HEK293 (cell line): ENCODE measurements at regions not wholly inside any gene's neighbourhood (a gene's known extent, or its start where the extent isn't known, plus 50 kb on each side); places are given as distances from the start of the nearest gene placed in this dataset.

Source experiments
- CTCF ChIA-PET: fragments of 350-600 bp; formaldehyde crosslinking; extraction: SDS; loops from one replicate; lab custom pipeline; 2021; ENCODE audit warnings: antibody characterized with exemption; lab: Yijun Ruan, JAX
- POLR2A ChIA-PET: fragments of 300-600 bp; formaldehyde crosslinking; extraction: SDS; loops from one replicate; lab custom pipeline; 2020; ENCODE audit warnings: antibody characterized with exemption, inconsistent platforms; lab: Yijun Ruan, JAX
- H3K27ac ChIP-seq: fragments of 200-500 bp; sonication (Bioruptor generic); 2 replicates; pipeline ENCODE4 v1.5.1; 2014; ENCODE audit warnings: low read depth, low read length, control low read depth, inconsistent platforms; ENCODE audit errors: extremely low read depth
- H3K36me3 ChIP-seq, 2 experiments: fragments of 200-500 bp in 1 of 2; sonication (Bioruptor generic) in 1 of 2; 1 replicate in 1 of 2; 2 replicates in 1 of 2; pipeline ENCODE4 v1.5.1; 2014 to 2017; ENCODE audit warnings: inconsistent platforms in 2 of 2, low read length in 2 of 2; ENCODE audit not compliant: control insufficient read depth in 2 of 2, insufficient read depth in 1 of 2
- H3K4me1 ChIP-seq: fragments of 200-500 bp; sonication (Bioruptor generic); 2 replicates; pipeline ENCODE4 v1.5.1; 2014; ENCODE audit warnings: mild to moderate bottlenecking, low read length, inconsistent platforms; ENCODE audit not compliant: control insufficient read depth, insufficient read depth
- H3K4me3 ChIP-seq: 2 replicates; pipeline ENCODE4 v1.5.1; 2011; ENCODE audit warnings: low read depth, mild to moderate bottlenecking, control low read depth, low read length, moderate library complexity
- H3K9me3 ChIP-seq: fragments of 200-500 bp; sonication (Bioruptor generic); 2 replicates; pipeline ENCODE4 v1.5.1; 2014; ENCODE audit warnings: low read depth, low read length, inconsistent platforms; ENCODE audit not compliant: control insufficient read depth, insufficient read depth
- MEIS1 ChIP-seq: sonication (generic); formaldehyde crosslinking; IDR thresholded peaks from 2 replicates; pipeline ENCODE4 v1.8.1; 2022; ENCODE audit warnings: missing genetic modification reagents, mild to moderate bottlenecking, borderline replicate concordance
- SALL2 ChIP-seq: fragments of 450-650 bp; formaldehyde crosslinking; IDR thresholded peaks from 2 replicates; pipeline ENCODE4 v1.5.0; 2017; ENCODE audit warnings: missing biosample characterization, mild to moderate bottlenecking, missing genetic modification characterization, borderline replicate concordance
- ZFP69B ChIP-seq: fragments of 450-650 bp; formaldehyde crosslinking; IDR thresholded peaks from 2 replicates; pipeline ENCODE4 v1.5.1; 2016; ENCODE audit warnings: missing biosample characterization, missing genetic modification characterization
- ZNF121 ChIP-seq: fragments of 450-650 bp; formaldehyde crosslinking; IDR thresholded peaks from 2 replicates; pipeline ENCODE4 v1.5.1; 2016; ENCODE audit warnings: missing biosample characterization, missing genetic modification characterization
- ZNF214 ChIP-seq: fragments of 450-650 bp; formaldehyde crosslinking; IDR thresholded peaks from 2 replicates; pipeline ENCODE4 v1.5.1; 2017; ENCODE audit warnings: missing biosample characterization, mild to moderate bottlenecking, missing genetic modification characterization, borderline replicate concordance
- ZNF23 ChIP-seq: fragments of 450-650 bp; formaldehyde crosslinking; IDR thresholded peaks from 2 replicates; pipeline ENCODE4 v1.5.1; 2016; ENCODE audit warnings: missing biosample characterization, missing genetic modification characterization, borderline replicate concordance
- ZNF311 ChIP-seq: fragments of 450-650 bp; formaldehyde crosslinking; IDR thresholded peaks from 2 replicates; pipeline ENCODE4 v1.5.1; 2017; ENCODE audit warnings: missing biosample characterization, missing genetic modification characterization, borderline replicate concordance
- ZNF341 ChIP-seq: fragments of 450-650 bp; formaldehyde crosslinking; IDR thresholded peaks from 2 replicates; pipeline ENCODE4; 2016; ENCODE audit warnings: low read depth, missing biosample characterization, missing genetic modification characterization
- ZNF391 ChIP-seq: fragments of 450-650 bp; formaldehyde crosslinking; IDR thresholded peaks from 2 replicates; pipeline ENCODE4 v1.5.1; 2016; ENCODE audit warnings: low read depth, missing biosample characterization, missing genetic modification characterization, borderline replicate concordance
- ZNF501 ChIP-seq: fragments of 450-650 bp; formaldehyde crosslinking; IDR thresholded peaks from 2 replicates; pipeline ENCODE4 v1.5.1; 2016; ENCODE audit warnings: missing biosample characterization, missing genetic modification characterization
- ZNF791 ChIP-seq: fragments of 450-650 bp; formaldehyde crosslinking; IDR thresholded peaks from 2 replicates; pipeline ENCODE4 v1.5.1; 2016; ENCODE audit warnings: missing biosample characterization, missing genetic modification characterization
- TF ChIP-seq, protein P1 (sequence below): fragments of 450-650 bp; formaldehyde crosslinking; IDR thresholded peaks from 2 replicates; pipeline ENCODE4 v1.5.1; 2016; ENCODE audit warnings: missing biosample characterization, missing genetic modification characterization
- TF ChIP-seq, protein P2 (sequence below): fragments of 450-650 bp; formaldehyde crosslinking; IDR thresholded peaks from 2 replicates; pipeline ENCODE4 v1.5.1; 2016; ENCODE audit warnings: missing biosample characterization, missing genetic modification characterization
- TF ChIP-seq, protein P3 (sequence below): fragments of 450-650 bp; formaldehyde crosslinking; IDR thresholded peaks from 2 replicates; pipeline ENCODE4 v1.5.1; 2017; ENCODE audit warnings: missing biosample characterization, missing genetic modification characterization
- TF ChIP-seq, protein P4 (sequence below): fragments of 450-650 bp; formaldehyde crosslinking; IDR thresholded peaks from 2 replicates; pipeline ENCODE4 v1.5.1; 2016; ENCODE audit warnings: missing biosample characterization, missing genetic modification characterization
- TF ChIP-seq, protein P5 (sequence below): fragments of 450-650 bp; formaldehyde crosslinking; IDR thresholded peaks from 2 replicates; pipeline ENCODE4 v1.5.1; 2016; ENCODE audit warnings: missing biosample characterization, missing genetic modification characterization
- TF ChIP-seq, protein P6 (sequence below): fragments of 450-650 bp; formaldehyde crosslinking; IDR thresholded peaks from 2 replicates; pipeline ENCODE4 v1.5.1; 2016; ENCODE audit warnings: missing biosample characterization, missing genetic modification characterization
- TF ChIP-seq, protein P7 (sequence below): fragments of 450-650 bp; formaldehyde crosslinking; IDR thresholded peaks from 2 replicates; pipeline ENCODE4 v1.5.1; 2016; ENCODE audit warnings: missing biosample characterization, missing genetic modification characterization, low read depth

DNA sequence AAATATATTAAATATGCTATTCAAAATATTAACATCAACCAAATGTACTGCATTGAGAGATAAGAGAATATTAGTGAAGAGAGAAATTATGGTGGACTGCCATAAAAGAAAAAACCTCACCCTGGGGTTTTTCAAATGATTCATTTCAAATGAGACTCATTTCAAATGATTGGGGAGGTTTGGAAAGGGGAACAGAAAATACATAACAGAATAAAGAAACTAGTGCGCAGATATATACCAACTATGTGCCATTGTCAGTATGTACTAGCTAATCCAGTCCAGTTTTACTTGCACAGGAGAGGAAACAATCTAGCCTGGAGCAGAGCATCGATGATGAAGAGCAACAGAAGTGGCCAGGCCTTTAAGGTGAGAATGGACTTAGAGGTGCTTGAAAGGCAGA lies 651.6 kb upstream of the RORB start:
- no peaks in the 10 kb centered on the region for H3K36me3 ChIP-seq
- H3K4me3 ChIP-seq = no peak overlapping the region
- ChIA-PET POLR2A (no interaction called here), CTCF (no interaction called here)
- H3K27ac ChIP-seq = no peak overlapping the region
- no peaks in the 10 kb centered on the region for H3K4me1 ChIP-seq
- H3K9me3 ChIP-seq = no peaks in the 10 kb centered on the region
- TF ChIP-seq, protein P1, sequence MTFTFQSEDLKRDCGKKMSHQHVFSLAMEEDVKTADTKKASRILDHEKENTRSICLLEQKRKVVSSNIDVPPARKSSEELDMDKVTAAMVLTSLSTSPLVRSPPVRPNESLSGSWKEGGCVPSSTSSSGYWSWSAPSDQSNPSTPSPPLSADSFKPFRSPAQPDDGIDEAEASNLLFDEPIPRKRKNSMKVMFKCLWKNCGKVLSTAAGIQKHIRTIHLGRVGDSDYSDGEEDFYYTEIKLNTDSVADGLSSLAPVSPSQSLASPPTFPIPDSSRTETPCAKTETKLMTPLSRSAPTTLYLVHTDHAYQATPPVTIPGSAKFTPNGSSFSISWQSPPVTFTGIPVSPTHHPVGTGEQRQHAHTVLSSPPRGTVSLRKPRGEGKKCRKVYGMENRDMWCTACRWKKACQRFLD = no peak
- TF ChIP-seq ZNF214 = no peak
- no peak for TF ChIP-seq ZNF791 (tag by site-specific recombination)
- TF ChIP-seq, protein P2, sequence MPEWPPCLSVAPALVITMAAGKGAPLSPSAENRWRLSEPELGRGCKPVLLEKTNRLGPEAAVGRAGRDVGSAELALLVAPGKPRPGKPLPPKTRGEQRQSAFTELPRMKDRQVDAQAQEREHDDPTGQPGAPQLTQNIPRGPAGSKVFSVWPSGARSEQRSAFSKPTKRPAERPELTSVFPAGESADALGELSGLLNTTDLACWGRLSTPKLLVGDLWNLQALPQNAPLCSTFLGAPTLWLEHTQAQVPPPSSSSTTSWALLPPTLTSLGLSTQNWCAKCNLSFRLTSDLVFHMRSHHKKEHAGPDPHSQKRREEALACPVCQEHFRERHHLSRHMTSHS (tag by site-specific recombination) = no peak
- TF ChIP-seq, protein P3, sequence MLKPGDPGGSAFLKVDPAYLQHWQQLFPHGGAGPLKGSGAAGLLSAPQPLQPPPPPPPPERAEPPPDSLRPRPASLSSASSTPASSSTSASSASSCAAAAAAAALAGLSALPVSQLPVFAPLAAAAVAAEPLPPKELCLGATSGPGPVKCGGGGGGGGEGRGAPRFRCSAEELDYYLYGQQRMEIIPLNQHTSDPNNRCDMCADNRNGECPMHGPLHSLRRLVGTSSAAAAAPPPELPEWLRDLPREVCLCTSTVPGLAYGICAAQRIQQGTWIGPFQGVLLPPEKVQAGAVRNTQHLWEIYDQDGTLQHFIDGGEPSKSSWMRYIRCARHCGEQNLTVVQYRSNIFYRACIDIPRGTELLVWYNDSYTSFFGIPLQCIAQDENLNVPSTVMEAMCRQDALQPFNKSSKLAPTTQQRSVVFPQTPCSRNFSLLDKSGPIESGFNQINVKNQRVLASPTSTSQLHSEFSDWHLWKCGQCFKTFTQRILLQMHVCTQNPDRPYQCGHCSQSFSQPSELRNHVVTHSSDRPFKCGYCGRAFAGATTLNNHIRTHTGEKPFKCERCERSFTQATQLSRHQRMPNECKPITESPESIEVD = no peak
- TF ChIP-seq, protein P4, sequence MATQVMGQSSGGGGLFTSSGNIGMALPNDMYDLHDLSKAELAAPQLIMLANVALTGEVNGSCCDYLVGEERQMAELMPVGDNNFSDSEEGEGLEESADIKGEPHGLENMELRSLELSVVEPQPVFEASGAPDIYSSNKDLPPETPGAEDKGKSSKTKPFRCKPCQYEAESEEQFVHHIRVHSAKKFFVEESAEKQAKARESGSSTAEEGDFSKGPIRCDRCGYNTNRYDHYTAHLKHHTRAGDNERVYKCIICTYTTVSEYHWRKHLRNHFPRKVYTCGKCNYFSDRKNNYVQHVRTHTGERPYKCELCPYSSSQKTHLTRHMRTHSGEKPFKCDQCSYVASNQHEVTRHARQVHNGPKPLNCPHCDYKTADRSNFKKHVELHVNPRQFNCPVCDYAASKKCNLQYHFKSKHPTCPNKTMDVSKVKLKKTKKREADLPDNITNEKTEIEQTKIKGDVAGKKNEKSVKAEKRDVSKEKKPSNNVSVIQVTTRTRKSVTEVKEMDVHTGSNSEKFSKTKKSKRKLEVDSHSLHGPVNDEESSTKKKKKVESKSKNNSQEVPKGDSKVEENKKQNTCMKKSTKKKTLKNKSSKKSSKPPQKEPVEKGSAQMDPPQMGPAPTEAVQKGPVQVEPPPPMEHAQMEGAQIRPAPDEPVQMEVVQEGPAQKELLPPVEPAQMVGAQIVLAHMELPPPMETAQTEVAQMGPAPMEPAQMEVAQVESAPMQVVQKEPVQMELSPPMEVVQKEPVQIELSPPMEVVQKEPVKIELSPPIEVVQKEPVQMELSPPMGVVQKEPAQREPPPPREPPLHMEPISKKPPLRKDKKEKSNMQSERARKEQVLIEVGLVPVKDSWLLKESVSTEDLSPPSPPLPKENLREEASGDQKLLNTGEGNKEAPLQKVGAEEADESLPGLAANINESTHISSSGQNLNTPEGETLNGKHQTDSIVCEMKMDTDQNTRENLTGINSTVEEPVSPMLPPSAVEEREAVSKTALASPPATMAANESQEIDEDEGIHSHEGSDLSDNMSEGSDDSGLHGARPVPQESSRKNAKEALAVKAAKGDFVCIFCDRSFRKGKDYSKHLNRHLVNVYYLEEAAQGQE (tag by site-specific recombination) = no peak
- TF ChIP-seq, protein P5, sequence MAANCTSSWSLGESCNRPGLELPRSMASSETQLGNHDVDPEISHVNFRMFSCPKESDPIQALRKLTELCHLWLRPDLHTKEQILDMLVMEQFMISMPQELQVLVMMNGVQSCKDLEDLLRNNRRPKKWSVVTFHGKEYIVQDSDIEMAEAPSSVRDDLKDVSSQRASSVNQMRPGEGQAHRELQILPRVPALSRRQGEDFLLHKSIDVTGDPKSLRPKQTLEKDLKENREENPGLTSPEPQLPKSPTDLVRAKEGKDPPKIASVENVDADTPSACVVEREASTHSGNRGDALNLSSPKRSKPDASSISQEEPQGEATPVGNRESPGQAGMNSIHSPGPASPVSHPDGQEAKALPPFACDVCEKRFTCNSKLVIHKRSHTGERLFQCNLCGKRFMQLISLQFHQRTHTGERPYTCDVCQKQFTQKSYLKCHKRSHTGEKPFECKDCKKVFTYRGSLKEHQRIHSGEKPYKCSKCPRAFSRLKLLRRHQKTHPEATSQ = no peak
- no peak for TF ChIP-seq ZNF311
- TF ChIP-seq, protein P6, sequence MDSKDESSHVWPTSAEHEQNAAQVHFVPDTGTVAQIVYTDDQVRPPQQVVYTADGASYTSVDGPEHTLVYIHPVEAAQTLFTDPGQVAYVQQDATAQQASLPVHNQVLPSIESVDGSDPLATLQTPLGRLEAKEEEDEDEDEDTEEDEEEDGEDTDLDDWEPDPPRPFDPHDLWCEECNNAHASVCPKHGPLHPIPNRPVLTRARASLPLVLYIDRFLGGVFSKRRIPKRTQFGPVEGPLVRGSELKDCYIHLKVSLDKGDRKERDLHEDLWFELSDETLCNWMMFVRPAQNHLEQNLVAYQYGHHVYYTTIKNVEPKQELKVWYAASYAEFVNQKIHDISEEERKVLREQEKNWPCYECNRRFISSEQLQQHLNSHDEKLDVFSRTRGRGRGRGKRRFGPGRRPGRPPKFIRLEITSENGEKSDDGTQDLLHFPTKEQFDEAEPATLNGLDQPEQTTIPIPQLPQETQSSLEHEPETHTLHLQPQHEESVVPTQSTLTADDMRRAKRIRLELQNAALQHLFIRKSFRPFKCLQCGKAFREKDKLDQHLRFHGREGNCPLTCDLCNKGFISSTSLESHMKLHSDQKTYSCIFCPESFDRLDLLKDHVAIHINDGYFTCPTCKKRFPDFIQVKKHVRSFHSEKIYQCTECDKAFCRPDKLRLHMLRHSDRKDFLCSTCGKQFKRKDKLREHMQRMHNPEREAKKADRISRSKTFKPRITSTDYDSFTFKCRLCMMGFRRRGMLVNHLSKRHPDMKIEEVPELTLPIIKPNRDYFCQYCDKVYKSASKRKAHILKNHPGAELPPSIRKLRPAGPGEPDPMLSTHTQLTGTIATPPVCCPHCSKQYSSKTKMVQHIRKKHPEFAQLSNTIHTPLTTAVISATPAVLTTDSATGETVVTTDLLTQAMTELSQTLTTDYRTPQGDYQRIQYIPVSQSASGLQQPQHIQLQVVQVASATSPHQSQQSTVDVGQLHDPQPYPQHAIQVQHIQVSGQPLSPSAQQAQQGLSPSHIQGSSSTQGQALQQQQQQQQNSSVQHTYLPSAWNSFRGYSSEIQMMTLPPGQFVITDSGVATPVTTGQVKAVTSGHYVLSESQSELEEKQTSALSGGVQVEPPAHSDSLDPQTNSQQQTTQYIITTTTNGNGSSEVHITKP = no peak
- TF ChIP-seq ZNF121 (tag by site-specific recombination) = no peak
- no peak for TF ChIP-seq MEIS1 (CRISPR knock-in tag)
- TF ChIP-seq ZNF391 (tag by site-specific recombination) = no peak
- TF ChIP-seq ZNF23 (tag by site-specific recombination) = no peak
- TF ChIP-seq ZNF501 (tag by site-specific recombination) = no peak
- TF ChIP-seq ZNF341 (tag by site-specific recombination) = no peak
- TF ChIP-seq ZFP69B (tag by site-specific recombination) = no peak
- TF ChIP-seq, protein P7, sequence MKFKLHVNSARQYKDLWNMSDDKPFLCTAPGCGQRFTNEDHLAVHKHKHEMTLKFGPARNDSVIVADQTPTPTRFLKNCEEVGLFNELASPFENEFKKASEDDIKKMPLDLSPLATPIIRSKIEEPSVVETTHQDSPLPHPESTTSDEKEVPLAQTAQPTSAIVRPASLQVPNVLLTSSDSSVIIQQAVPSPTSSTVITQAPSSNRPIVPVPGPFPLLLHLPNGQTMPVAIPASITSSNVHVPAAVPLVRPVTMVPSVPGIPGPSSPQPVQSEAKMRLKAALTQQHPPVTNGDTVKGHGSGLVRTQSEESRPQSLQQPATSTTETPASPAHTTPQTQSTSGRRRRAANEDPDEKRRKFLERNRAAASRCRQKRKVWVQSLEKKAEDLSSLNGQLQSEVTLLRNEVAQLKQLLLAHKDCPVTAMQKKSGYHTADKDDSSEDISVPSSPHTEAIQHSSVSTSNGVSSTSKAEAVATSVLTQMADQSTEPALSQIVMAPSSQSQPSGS (tag by site-specific recombination) = no peak
- TF ChIP-seq SALL2 (tag by site-specific recombination) = no peak
- TF ChIP-seq, all 188 proteins: peak for 0
